H1 (cell line): ENCODE measurements at regions not wholly inside any gene's neighbourhood (a gene's known extent, or its start where the extent isn't known, plus 50 kb on each side); places are given as distances from the start of the nearest gene placed in this dataset.

ENCODE experiments used
- CTCF ChIA-PET: fragments of 300-600 bp; sonication (Branson Sonifier 250); formaldehyde crosslinking; loops from one replicate; lab custom pipeline; 2021; ENCODE audit not compliant: partially characterized antibody; lab: Charles Lee
- POLR2A ChIA-PET: fragments of 300-600 bp; sonication (Branson Sonifier 250); formaldehyde crosslinking; loops from one replicate; lab custom pipeline; 2021; ENCODE audit warnings: inconsistent platforms; ENCODE audit not compliant: partially characterized antibody; lab: Charles Lee
- DNase-seq, 2 experiments: peaks; one replicate each; pipeline versions ENCODE4 v3.0.0 to v3.0.0-alpha.2; 2010 to 2022; ENCODE audit warnings: low spot score in 2 of 2, low read depth in 1 of 2, mixed read lengths in 1 of 2
- FAIRE-seq: peaks from 2 replicates; lab custom pipeline; 2011; peaks lifted over from hg19 to GRCh38; lab: Jason Lieb, UNC
- H2AFZ ChIP-seq: 2 replicates; pipeline ENCODE4 v1.8.1; 2012; ENCODE audit warnings: low read length, inconsistent platforms
- H2AK5ac ChIP-seq: 2 replicates; pipeline ENCODE4 v1.6.1; 2013; ENCODE audit warnings: low read depth, low read length
- H2BK120ac ChIP-seq: replicated peaks from 2 replicates; pipeline ENCODE3; 2013; ENCODE audit warnings: low read depth, low read length, inconsistent platforms
- H2BK12ac ChIP-seq: 2 replicates; pipeline ENCODE4 v1.6.1; 2013; ENCODE audit warnings: low read depth, low read length
- H2BK15ac ChIP-seq: 2 replicates; pipeline ENCODE4 v1.6.1; 2013; ENCODE audit warnings: low read length
- H2BK20ac ChIP-seq: 2 replicates; pipeline ENCODE4 v1.6.1; 2013; ENCODE audit warnings: low read length
- H2BK5ac ChIP-seq: 2 replicates; pipeline ENCODE4 v1.6.1; 2013; ENCODE audit warnings: low read depth, low read length
- H3K14ac ChIP-seq: 2 replicates; pipeline ENCODE4 v1.6.1; 2013; ENCODE audit warnings: inconsistent platforms; ENCODE audit not compliant: insufficient read length
- H3K18ac ChIP-seq: 2 replicates; pipeline ENCODE4 v1.6.1; 2013; ENCODE audit warnings: low read length; ENCODE audit errors: extremely low read depth
- H3K23ac ChIP-seq: 2 replicates; pipeline ENCODE4 v1.6.1; 2013; ENCODE audit warnings: inconsistent platforms; ENCODE audit not compliant: insufficient read length
- H3K23me2 ChIP-seq: 2 replicates; pipeline ENCODE4 v1.6.1; 2013; ENCODE audit warnings: low read depth, low read length
- H3K27ac ChIP-seq: 2 replicates; pipeline ENCODE4 v1.6.1; 2011; ENCODE audit warnings: low read depth, low read length, inconsistent platforms
- H3K27me3 ChIP-seq, 4 experiments: replicated peaks in 1 of 4; 1 replicate in 1 of 4; 2 replicates in 3 of 4; pipeline versions ENCODE4 v1.6.1 to v1.8.1; 2011 to 2013; ENCODE audit warnings: low read length in 3 of 4, mild to moderate bottlenecking in 3 of 4, inconsistent platforms in 2 of 4, mixed read lengths in 2 of 4, moderate library complexity in 1 of 4; ENCODE audit not compliant: control insufficient read depth in 3 of 4, insufficient read depth in 3 of 4; ENCODE audit errors: extremely low read depth in 1 of 4
- H3K36me3 ChIP-seq, 4 experiments: 2 replicates each; pipeline versions ENCODE4 v1.6.1 to v1.8.1; 2011 to 2013; ENCODE audit warnings: mild to moderate bottlenecking in 4 of 4, low read length in 3 of 4, moderate library complexity in 2 of 4, control low read depth in 1 of 4, inconsistent platforms in 1 of 4; ENCODE audit not compliant: insufficient read depth in 4 of 4, control insufficient read depth in 2 of 4
- H3K4ac ChIP-seq: replicated peaks from 2 replicates; pipeline ENCODE3; 2013; ENCODE audit warnings: low read length, low read depth, mixed read lengths, inconsistent platforms; ENCODE audit not compliant: insufficient read length
- H3K4me1 ChIP-seq, 4 experiments: replicated peaks in 1 of 4; 1 replicate in 1 of 4; 2 replicates in 3 of 4; pipeline versions ENCODE4 v1.6.1 to v1.8.1; 2011 to 2013; ENCODE audit warnings: low read length in 3 of 4, inconsistent platforms in 2 of 4, mixed read lengths in 1 of 4; ENCODE audit not compliant: insufficient read depth in 4 of 4, control insufficient read depth in 3 of 4
- H3K4me2 ChIP-seq, 2 experiments: 2 replicates each; pipeline versions ENCODE4 v1.6.1 to v1.8.1; 2011 to 2013; ENCODE audit warnings: low read depth in 2 of 2, low read length in 2 of 2, control low read depth in 1 of 2, inconsistent platforms in 1 of 2, mild to moderate bottlenecking in 1 of 2; ENCODE audit not compliant: insufficient read depth in 1 of 2
- H3K4me3 ChIP-seq, 4 experiments: fragments of 200-600, 300-600 bp in 1 of 4; sonication (generic), shearing (Covaris generic), sonication (Bioruptor Twin) in 1 of 4; 2 replicates each; pipeline versions ENCODE4 v1.5.1 to v1.8.1; 2011 to 2016; ENCODE audit warnings: low read length in 4 of 4, low read depth in 3 of 4, control low read depth in 2 of 4, inconsistent platforms in 2 of 4, mild to moderate bottlenecking in 2 of 4, mixed read lengths in 1 of 4, moderate library complexity in 1 of 4; ENCODE audit not compliant: insufficient read depth in 2 of 4; ENCODE audit errors: extremely low read depth in 1 of 4
- H3K56ac ChIP-seq: replicated peaks from 2 replicates; pipeline ENCODE3; 2013; ENCODE audit warnings: low read depth, mild to moderate bottlenecking, mixed read lengths, low read length, inconsistent platforms; ENCODE audit not compliant: insufficient read length
- H3K79me1 ChIP-seq: 2 replicates; pipeline ENCODE4 v1.6.1; 2013; ENCODE audit warnings: low read depth, low read length, control low read depth
- H3K79me2 ChIP-seq, 2 experiments: 2 replicates each; pipeline versions ENCODE4 v1.6.1 to v1.8.1; 2012 to 2013; ENCODE audit warnings: low read length in 2 of 2, mild to moderate bottlenecking in 2 of 2, inconsistent platforms in 1 of 2; ENCODE audit not compliant: insufficient read depth in 2 of 2, control insufficient read depth in 1 of 2
- H3K9ac ChIP-seq, 4 experiments: replicated peaks in 1 of 4; 1 replicate in 1 of 4; 2 replicates in 3 of 4; pipeline versions ENCODE4 v1.6.1 to v1.8.1; 2011 to 2013; ENCODE audit warnings: low read depth in 3 of 4, low read length in 3 of 4, control low read depth in 2 of 4, mild to moderate bottlenecking in 2 of 4, moderate library complexity in 2 of 4, inconsistent platforms in 1 of 4; ENCODE audit errors: extremely low read depth in 1 of 4
- H3K9me3 ChIP-seq, 2 experiments: 2 replicates each; pipeline versions ENCODE4 v1.6.1 to v1.8.1; 2012 to 2013; ENCODE audit warnings: mild to moderate bottlenecking in 2 of 2, moderate library complexity in 2 of 2, control low read depth in 1 of 2, inconsistent platforms in 1 of 2, low read depth in 1 of 2, low read length in 1 of 2, mixed read lengths in 1 of 2; ENCODE audit not compliant: insufficient read depth in 2 of 2
- H4K20me1 ChIP-seq, 2 experiments: replicated peaks in 1 of 2; 2 replicates each; pipeline versions ENCODE3 to v1.8.1; 2011 to 2013; ENCODE audit warnings: inconsistent platforms in 2 of 2, low read length in 2 of 2, mild to moderate bottlenecking in 1 of 2; ENCODE audit not compliant: insufficient read depth in 2 of 2, control insufficient read depth in 1 of 2
- H4K5ac ChIP-seq: 2 replicates; pipeline ENCODE4 v1.6.1; 2013; ENCODE audit warnings: low read length, low read depth, mixed read lengths, inconsistent platforms; ENCODE audit not compliant: insufficient read length
- H4K8ac ChIP-seq: 2 replicates; pipeline ENCODE4 v1.8.0; 2013; ENCODE audit warnings: mild to moderate bottlenecking, moderate library complexity, low read length, inconsistent platforms; ENCODE audit not compliant: insufficient read depth; ENCODE audit errors: extremely low read depth
- H4K91ac ChIP-seq: replicated peaks from 2 replicates; pipeline ENCODE3; 2013; ENCODE audit warnings: low read length, mixed read lengths, inconsistent platforms; ENCODE audit not compliant: insufficient read length
- WGBS, 2 experiments: shearing (Covaris generic) in 1 of 2; methylation state at CpG; one replicate each; pipeline versions ENCODE4 v1.1.6 to v1.1.7; 2013 to 2015; ENCODE audit warnings: low lambda C conversion rate in 2 of 2, mixed read lengths in 2 of 2, inconsistent platforms in 1 of 2, low coverage in 1 of 2, missing lambda C conversion rate in 1 of 2; ENCODE audit not compliant: insufficient replicate concordance in 2 of 2, insufficient coverage in 1 of 2, insufficient read length in 1 of 2; ENCODE audit errors: extremely low coverage in 1 of 2, missing lambda C conversion rate in 1 of 2; 5-methylcytosine and 5-hydroxymethylcytosine counted together
- TF ChIP-seq, protein P1 (sequence below): fragments of 300-600 bp; sonication (generic); IDR thresholded peaks from 2 replicates; pipeline ENCODE4 v1.7.1; 2012; ENCODE audit warnings: low read length, moderate library complexity, mild to moderate bottlenecking, inconsistent platforms; ENCODE audit not compliant: insufficient replicate concordance

DNA sequence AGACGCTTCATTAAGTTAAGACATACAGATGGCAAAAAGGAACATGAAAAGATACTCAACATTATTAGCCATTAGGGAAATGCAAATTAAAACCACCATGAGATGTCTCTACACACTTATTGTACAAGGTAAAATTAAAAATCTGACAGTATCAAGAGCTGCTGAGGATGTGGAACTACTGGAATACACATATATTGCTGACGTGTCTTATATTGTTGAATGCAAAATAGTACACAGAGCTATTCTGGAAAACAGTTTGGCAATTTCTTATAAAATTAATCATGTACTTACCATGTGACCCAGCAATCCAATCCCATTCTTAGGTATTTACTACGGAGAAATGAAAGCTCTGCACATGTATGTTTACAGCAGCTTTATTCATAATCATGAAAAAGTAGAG lies 742.5 kb downstream of the TBC1D22A start:
- Histone ChIP-seq H2BK20ac (no peak overlapping the region), H3K4me1 (no peaks in the 10 kb centered on the region), H2BK12ac (no peak overlapping the region), H3K36me3 (no peaks in the 10 kb centered on the region), H4K8ac (no peak overlapping the region), H3K27me3 (no peaks in the 10 kb centered on the region), H3K4me3 (no peak overlapping the region), H3K4me2 (no peak overlapping the region), H3K9me3 (peaks cover 48 to 59% of the 10 kb centered on the region in 2 experiments), H3K9ac (no peak overlapping the region), H3K56ac (no peak overlapping the region), H2BK15ac (no peak overlapping the region), H3K23ac (no peak overlapping the region), H2BK5ac (no peak overlapping the region), H3K18ac (no peak overlapping the region), H2BK120ac (no peak overlapping the region), H3K23me2 (no peaks in the 10 kb centered on the region), H3K4ac (no peak overlapping the region), H2AFZ (no peak overlapping the region), H3K27ac (no peak overlapping the region), H2AK5ac (no peak overlapping the region), H3K79me2 (no peaks in the 10 kb centered on the region), H4K5ac (no peak overlapping the region), H4K20me1 (no peaks in the 10 kb centered on the region), H3K14ac (no peak overlapping the region), H3K79me1 (no peaks in the 10 kb centered on the region), H4K91ac (no peak overlapping the region)
- DNase-seq (no peak), FAIRE-seq (no peak)
- CTCF ChIA-PET = no interaction called here
- WGBS, 2 experiments = 78% methylated on average over 3 of the region's 3 CpGs; no CpG with 5 or more reads in 1 of the 2 experiments
- POLR2A ChIA-PET = no interaction called here
- TF ChIP-seq, protein P1, sequence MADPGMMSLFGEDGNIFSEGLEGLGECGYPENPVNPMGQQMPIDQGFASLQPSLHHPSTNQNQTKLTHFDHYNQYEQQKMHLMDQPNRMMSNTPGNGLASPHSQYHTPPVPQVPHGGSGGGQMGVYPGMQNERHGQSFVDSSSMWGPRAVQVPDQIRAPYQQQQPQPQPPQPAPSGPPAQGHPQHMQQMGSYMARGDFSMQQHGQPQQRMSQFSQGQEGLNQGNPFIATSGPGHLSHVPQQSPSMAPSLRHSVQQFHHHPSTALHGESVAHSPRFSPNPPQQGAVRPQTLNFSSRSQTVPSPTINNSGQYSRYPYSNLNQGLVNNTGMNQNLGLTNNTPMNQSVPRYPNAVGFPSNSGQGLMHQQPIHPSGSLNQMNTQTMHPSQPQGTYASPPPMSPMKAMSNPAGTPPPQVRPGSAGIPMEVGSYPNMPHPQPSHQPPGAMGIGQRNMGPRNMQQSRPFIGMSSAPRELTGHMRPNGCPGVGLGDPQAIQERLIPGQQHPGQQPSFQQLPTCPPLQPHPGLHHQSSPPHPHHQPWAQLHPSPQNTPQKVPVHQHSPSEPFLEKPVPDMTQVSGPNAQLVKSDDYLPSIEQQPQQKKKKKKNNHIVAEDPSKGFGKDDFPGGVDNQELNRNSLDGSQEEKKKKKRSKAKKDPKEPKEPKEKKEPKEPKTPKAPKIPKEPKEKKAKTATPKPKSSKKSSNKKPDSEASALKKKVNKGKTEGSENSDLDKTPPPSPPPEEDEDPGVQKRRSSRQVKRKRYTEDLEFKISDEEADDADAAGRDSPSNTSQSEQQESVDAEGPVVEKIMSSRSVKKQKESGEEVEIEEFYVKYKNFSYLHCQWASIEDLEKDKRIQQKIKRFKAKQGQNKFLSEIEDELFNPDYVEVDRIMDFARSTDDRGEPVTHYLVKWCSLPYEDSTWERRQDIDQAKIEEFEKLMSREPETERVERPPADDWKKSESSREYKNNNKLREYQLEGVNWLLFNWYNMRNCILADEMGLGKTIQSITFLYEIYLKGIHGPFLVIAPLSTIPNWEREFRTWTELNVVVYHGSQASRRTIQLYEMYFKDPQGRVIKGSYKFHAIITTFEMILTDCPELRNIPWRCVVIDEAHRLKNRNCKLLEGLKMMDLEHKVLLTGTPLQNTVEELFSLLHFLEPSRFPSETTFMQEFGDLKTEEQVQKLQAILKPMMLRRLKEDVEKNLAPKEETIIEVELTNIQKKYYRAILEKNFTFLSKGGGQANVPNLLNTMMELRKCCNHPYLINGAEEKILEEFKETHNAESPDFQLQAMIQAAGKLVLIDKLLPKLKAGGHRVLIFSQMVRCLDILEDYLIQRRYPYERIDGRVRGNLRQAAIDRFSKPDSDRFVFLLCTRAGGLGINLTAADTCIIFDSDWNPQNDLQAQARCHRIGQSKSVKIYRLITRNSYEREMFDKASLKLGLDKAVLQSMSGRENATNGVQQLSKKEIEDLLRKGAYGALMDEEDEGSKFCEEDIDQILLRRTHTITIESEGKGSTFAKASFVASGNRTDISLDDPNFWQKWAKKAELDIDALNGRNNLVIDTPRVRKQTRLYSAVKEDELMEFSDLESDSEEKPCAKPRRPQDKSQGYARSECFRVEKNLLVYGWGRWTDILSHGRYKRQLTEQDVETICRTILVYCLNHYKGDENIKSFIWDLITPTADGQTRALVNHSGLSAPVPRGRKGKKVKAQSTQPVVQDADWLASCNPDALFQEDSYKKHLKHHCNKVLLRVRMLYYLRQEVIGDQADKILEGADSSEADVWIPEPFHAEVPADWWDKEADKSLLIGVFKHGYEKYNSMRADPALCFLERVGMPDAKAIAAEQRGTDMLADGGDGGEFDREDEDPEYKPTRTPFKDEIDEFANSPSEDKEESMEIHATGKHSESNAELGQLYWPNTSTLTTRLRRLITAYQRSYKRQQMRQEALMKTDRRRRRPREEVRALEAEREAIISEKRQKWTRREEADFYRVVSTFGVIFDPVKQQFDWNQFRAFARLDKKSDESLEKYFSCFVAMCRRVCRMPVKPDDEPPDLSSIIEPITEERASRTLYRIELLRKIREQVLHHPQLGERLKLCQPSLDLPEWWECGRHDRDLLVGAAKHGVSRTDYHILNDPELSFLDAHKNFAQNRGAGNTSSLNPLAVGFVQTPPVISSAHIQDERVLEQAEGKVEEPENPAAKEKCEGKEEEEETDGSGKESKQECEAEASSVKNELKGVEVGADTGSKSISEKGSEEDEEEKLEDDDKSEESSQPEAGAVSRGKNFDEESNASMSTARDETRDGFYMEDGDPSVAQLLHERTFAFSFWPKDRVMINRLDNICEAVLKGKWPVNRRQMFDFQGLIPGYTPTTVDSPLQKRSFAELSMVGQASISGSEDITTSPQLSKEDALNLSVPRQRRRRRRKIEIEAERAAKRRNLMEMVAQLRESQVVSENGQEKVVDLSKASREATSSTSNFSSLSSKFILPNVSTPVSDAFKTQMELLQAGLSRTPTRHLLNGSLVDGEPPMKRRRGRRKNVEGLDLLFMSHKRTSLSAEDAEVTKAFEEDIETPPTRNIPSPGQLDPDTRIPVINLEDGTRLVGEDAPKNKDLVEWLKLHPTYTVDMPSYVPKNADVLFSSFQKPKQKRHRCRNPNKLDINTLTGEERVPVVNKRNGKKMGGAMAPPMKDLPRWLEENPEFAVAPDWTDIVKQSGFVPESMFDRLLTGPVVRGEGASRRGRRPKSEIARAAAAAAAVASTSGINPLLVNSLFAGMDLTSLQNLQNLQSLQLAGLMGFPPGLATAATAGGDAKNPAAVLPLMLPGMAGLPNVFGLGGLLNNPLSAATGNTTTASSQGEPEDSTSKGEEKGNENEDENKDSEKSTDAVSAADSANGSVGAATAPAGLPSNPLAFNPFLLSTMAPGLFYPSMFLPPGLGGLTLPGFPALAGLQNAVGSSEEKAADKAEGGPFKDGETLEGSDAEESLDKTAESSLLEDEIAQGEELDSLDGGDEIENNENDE = no peak
